Upper lobe of left lung (tissue), 4 donors: ENCODE measurements at regions not wholly inside any gene's neighbourhood (a gene's known extent, or its start where the extent isn't known, plus 50 kb on each side); places are given as distances from the start of the nearest gene placed in this dataset.

Source experiments
- POLR2A ChIP-seq, 4 donors: fragments of 450-650 bp; IDR thresholded peaks; one replicate each; pipeline ENCODE4 v1.5.1; 2016 to 2017; ENCODE audit warnings: antibody characterized with exemption in 4 of 4, mild to moderate bottlenecking in 2 of 4
- TF ChIP-seq, protein P1 (sequence below), 6 experiments: fragments of 450-650 bp in 4 of 6; fragments of 200-600 bp in 2 of 6; sonication (generic) in 2 of 6; IDR thresholded peaks; one replicate each; pipeline ENCODE4 v1.5.1; 2016 to 2019; ENCODE audit warnings: antibody characterized with exemption in 6 of 6

DNA sequence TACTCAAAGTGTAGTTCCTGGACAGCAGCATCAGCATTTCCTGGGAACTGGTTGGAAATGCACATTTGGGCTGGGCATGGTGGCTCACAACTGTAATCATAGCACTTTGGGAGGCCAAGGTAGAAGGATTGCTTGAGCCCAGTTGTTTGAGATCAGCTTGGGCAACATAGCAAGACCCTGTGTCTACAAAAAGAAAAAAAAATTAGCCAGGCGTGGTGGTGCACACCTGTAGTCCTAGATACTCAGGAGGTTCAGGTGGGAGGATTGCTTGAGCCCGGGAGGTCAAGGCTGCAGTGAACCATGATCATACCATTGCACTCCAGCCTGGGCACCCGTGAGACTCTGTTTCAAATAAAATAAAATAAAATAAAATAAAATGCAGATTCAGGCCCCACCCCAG is 156.2 kb downstream of the CDC5L start:
- no peak for TF ChIP-seq POLR2A (IDR thresholded peaks at IDR 0.05)
- TF ChIP-seq, protein P1, sequence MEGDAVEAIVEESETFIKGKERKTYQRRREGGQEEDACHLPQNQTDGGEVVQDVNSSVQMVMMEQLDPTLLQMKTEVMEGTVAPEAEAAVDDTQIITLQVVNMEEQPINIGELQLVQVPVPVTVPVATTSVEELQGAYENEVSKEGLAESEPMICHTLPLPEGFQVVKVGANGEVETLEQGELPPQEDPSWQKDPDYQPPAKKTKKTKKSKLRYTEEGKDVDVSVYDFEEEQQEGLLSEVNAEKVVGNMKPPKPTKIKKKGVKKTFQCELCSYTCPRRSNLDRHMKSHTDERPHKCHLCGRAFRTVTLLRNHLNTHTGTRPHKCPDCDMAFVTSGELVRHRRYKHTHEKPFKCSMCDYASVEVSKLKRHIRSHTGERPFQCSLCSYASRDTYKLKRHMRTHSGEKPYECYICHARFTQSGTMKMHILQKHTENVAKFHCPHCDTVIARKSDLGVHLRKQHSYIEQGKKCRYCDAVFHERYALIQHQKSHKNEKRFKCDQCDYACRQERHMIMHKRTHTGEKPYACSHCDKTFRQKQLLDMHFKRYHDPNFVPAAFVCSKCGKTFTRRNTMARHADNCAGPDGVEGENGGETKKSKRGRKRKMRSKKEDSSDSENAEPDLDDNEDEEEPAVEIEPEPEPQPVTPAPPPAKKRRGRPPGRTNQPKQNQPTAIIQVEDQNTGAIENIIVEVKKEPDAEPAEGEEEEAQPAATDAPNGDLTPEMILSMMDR (IDR thresholded peaks at IDR 0.05): no peak
